Naive B cell (primary cell): ENCODE measurements at regions not wholly inside any gene's neighbourhood (a gene's known extent, or its start where the extent isn't known, plus 50 kb on each side); places are given as distances from the start of the nearest gene placed in this dataset.

ENCODE experiments used
- ATAC-seq, 2 donors: fragments of 150-1000 bp; cut with Tn5 transposase; 2 replicates each; pipeline ENCODE4 v1.10.0; 2021; ENCODE audit warnings: low read depth in 2 of 2, mild to moderate bottlenecking in 2 of 2, moderate library complexity in 2 of 2
- DNase-seq: peaks from one replicate; pipeline ENCODE4 v3.0.0; 2022
- H3K27ac Mint-ChIP-seq, 6 donors: one replicate each; pipeline ENCODE4 v1.8.0; 2020 to 2022; ENCODE audit warnings: mild to moderate bottlenecking in 6 of 6, mixed read lengths in 6 of 6, moderate library complexity in 5 of 6, inconsistent platforms in 2 of 6
- H3K27me3 Mint-ChIP-seq, 3 donors: one replicate each; pipeline ENCODE4 v1.8.0; 2021 to 2022; ENCODE audit warnings: mixed read lengths in 3 of 3, mild to moderate bottlenecking in 1 of 3
- H3K36me3 Mint-ChIP-seq, 2 donors: one replicate each; pipeline ENCODE4 v1.8.0; 2020 to 2022; ENCODE audit warnings: mixed read lengths in 2 of 2, inconsistent platforms in 1 of 2, mild to moderate bottlenecking in 1 of 2
- H3K4me1 Mint-ChIP-seq, 3 donors: one replicate each; pipeline ENCODE4 v1.8.0; 2020 to 2022; ENCODE audit warnings: mixed read lengths in 3 of 3, inconsistent platforms in 1 of 3, mild to moderate bottlenecking in 1 of 3, moderate library complexity in 1 of 3
- H3K4me3 Mint-ChIP-seq, 8 donors: one replicate each; pipeline ENCODE4 v1.8.0; 2020 to 2022; ENCODE audit warnings: mild to moderate bottlenecking in 8 of 8, mixed read lengths in 8 of 8, moderate library complexity in 8 of 8, inconsistent platforms in 2 of 8
- H3K9me3 Mint-ChIP-seq, 7 donors: one replicate each; pipeline ENCODE4 v1.8.0; 2020 to 2022; ENCODE audit warnings: mixed read lengths in 7 of 7, mild to moderate bottlenecking in 5 of 7, inconsistent platforms in 2 of 7, moderate library complexity in 1 of 7

- H3K4me1 Mint-ChIP-seq, result no peaks in the 10 kb centered on the region
- no peak overlapping the region for H3K27ac Mint-ChIP-seq
- H3K36me3 Mint-ChIP-seq, result no peaks in the 10 kb centered on the region
- H3K4me3 Mint-ChIP-seq, result no peak overlapping the region
- peaks cover 0 to 3% (median 1%) of the 10 kb centered on the region in 7 donors for H3K9me3 Mint-ChIP-seq
- ATAC-seq, result no peak
- DNase-seq, result no peak
- H3K27me3 Mint-ChIP-seq, result no peaks in the 10 kb centered on the region
These were observed 612.1 kb upstream of the CDH6 start for GRCh38 chr5:30581198-30581935.

- Mint-ChIP-seq H3K27me3 (no peaks in the 10 kb centered on the region), H3K36me3 (no peaks in the 10 kb centered on the region), H3K27ac (no peak overlapping the region), H3K4me3 (no peak overlapping the region), H3K4me1 (no peaks in the 10 kb centered on the region), H3K9me3 (peaks cover 0 to 12% (median 2%) of the 10 kb centered on the region in 7 donors)
- ATAC-seq (no peak), DNase-seq (no peak)
These were observed 618.7 kb upstream of the CDH6 start for GRCh38 chr5:30574761-30575160.

- DNase-seq (no peak), ATAC-seq (no peak)
- H3K27ac Mint-ChIP-seq, result no peak overlapping the region
- H3K4me1 Mint-ChIP-seq, result no peaks in the 10 kb centered on the region
- H3K36me3 Mint-ChIP-seq, result no peaks in the 10 kb centered on the region
- no peak overlapping the region for H3K4me3 Mint-ChIP-seq
- peaks cover 0 to 13% (median 2%) of the 10 kb centered on the region in 7 donors for H3K9me3 Mint-ChIP-seq
- H3K27me3 Mint-ChIP-seq, result no peaks in the 10 kb centered on the region
These were observed 621.2 kb upstream of the CDH6 start for GRCh38 chr5:30572279-30572678.

- no peak for DNase-seq
- H3K27ac Mint-ChIP-seq, result no peak overlapping the region
These were observed 631.7 kb upstream of the CDH6 start for GRCh38 chr5:30561771-30562170.

GRCh38 chr5:30551618-30552017 is 641.9 kb upstream of the CDH6 start:
- H3K36me3 Mint-ChIP-seq, result no peaks in the 10 kb centered on the region
- DNase-seq (no peak), ATAC-seq (no peak)
- no peaks in the 10 kb centered on the region for H3K27me3 Mint-ChIP-seq
- H3K9me3 Mint-ChIP-seq, result peaks cover 0 to 7% (median 4%) of the 10 kb centered on the region in 7 donors
- no peaks in the 10 kb centered on the region for H3K4me1 Mint-ChIP-seq
- no peak overlapping the region for H3K4me3 Mint-ChIP-seq
- no peak overlapping the region for H3K27ac Mint-ChIP-seq

More at GRCh38 chr5:30561771-30562170, 631.7 kb upstream of the CDH6 start:
- Mint-ChIP-seq H3K27me3 (no peaks in the 10 kb centered on the region), H3K4me3 (no peak overlapping the region), H3K4me1 (no peaks in the 10 kb centered on the region), H3K9me3 (peaks cover 0 to 6% (median 4%) of the 10 kb centered on the region in 7 donors), H3K36me3 (no peaks in the 10 kb centered on the region)
- ATAC-seq, result no peak

GRCh38 chr5:30548580-30549305 is 644.7 kb upstream of the CDH6 start:
- H3K9me3 Mint-ChIP-seq, result peaks cover 0 to 11% (median 4%) of the 10 kb centered on the region in 7 donors
- H3K27ac Mint-ChIP-seq, result no peak overlapping the region
- no peak overlapping the region for H3K4me3 Mint-ChIP-seq
- H3K36me3 Mint-ChIP-seq, result no peaks in the 10 kb centered on the region
- no peak for DNase-seq
- H3K4me1 Mint-ChIP-seq, result no peaks in the 10 kb centered on the region
- no peak for ATAC-seq
- H3K27me3 Mint-ChIP-seq, result no peaks in the 10 kb centered on the region

GRCh38 chr5:30540150-30540549 is 653.3 kb upstream of the CDH6 start:
- Mint-ChIP-seq H3K4me1 (no peaks in the 10 kb centered on the region), H3K27me3 (no peaks in the 10 kb centered on the region), H3K36me3 (no peaks in the 10 kb centered on the region), H3K27ac (no peak overlapping the region), H3K4me3 (no peak overlapping the region), H3K9me3 (peaks cover 3 to 20% (median 14%) of the 10 kb centered on the region in 7 donors)
- no peak for DNase-seq
- ATAC-seq, result no peak

- DNase-seq, result no peak
- H3K27ac Mint-ChIP-seq, result no peak overlapping the region
- H3K4me1 Mint-ChIP-seq, result no peaks in the 10 kb centered on the region
- no peaks in the 10 kb centered on the region for H3K27me3 Mint-ChIP-seq
- no peaks in the 10 kb centered on the region for H3K36me3 Mint-ChIP-seq
- H3K9me3 Mint-ChIP-seq, result peaks cover 3 to 18% (median 14%) of the 10 kb centered on the region in 7 donors
- no peak overlapping the region for H3K4me3 Mint-ChIP-seq
- no peak for ATAC-seq
These were observed 654.4 kb upstream of the CDH6 start for GRCh38 chr5:30539004-30539634.

- no peaks in the 10 kb centered on the region for H3K36me3 Mint-ChIP-seq
- H3K27ac Mint-ChIP-seq, result no peak overlapping the region
- no peak overlapping the region for H3K4me3 Mint-ChIP-seq
- no peak for ATAC-seq
- peaks cover 0 to 8% (median 0%) of the 10 kb centered on the region in 7 donors for H3K9me3 Mint-ChIP-seq
- H3K4me1 Mint-ChIP-seq, result no peaks in the 10 kb centered on the region
- no peaks in the 10 kb centered on the region for H3K27me3 Mint-ChIP-seq
- no peak for DNase-seq
These were observed 668.1 kb upstream of the CDH6 start for GRCh38 chr5:30525353-30525752.

GRCh38 chr5:30524428-30524827 is 669.1 kb upstream of the CDH6 start:
- Mint-ChIP-seq H3K9me3 (peaks cover 0 to 8% (median 0%) of the 10 kb centered on the region in 7 donors), H3K4me3 (no peak overlapping the region), H3K27me3 (no peaks in the 10 kb centered on the region), H3K27ac (peak overlapping the region in 1 of 6 donors; percentile 22), H3K4me1 (no peaks in the 10 kb centered on the region), H3K36me3 (no peaks in the 10 kb centered on the region)
- DNase-seq (no peak), ATAC-seq (no peak)

- Mint-ChIP-seq H3K4me1 (no peaks in the 10 kb centered on the region), H3K4me3 (no peak overlapping the region), H3K27me3 (no peaks in the 10 kb centered on the region), H3K9me3 (peaks cover 0 to 10% (median 3%) of the 10 kb centered on the region in 7 donors), H3K27ac (no peak overlapping the region), H3K36me3 (no peaks in the 10 kb centered on the region)
- DNase-seq (no peak), ATAC-seq (no peak)
These were observed 670.4 kb upstream of the CDH6 start for GRCh38 chr5:30523061-30523460.

- Mint-ChIP-seq H3K27me3 (no peaks in the 10 kb centered on the region), H3K4me1 (no peaks in the 10 kb centered on the region), H3K4me3 (no peak overlapping the region), H3K9me3 (peaks cover 0 to 17% (median 5%) of the 10 kb centered on the region in 7 donors), H3K27ac (no peak overlapping the region), H3K36me3 (no peaks in the 10 kb centered on the region)
- no peak for DNase-seq
- ATAC-seq, result no peak
These were observed 688.2 kb upstream of the CDH6 start for GRCh38 chr5:30505014-30505886.

- H3K36me3 Mint-ChIP-seq, result no peaks in the 10 kb centered on the region
- H3K4me3 Mint-ChIP-seq, result no peak overlapping the region
- ATAC-seq (no peak), DNase-seq (no peak)
- no peak overlapping the region for H3K27ac Mint-ChIP-seq
- H3K4me1 Mint-ChIP-seq, result no peaks in the 10 kb centered on the region
- H3K9me3 Mint-ChIP-seq, result peaks cover 0 to 10% (median 6%) of the 10 kb centered on the region in 7 donors
- no peaks in the 10 kb centered on the region for H3K27me3 Mint-ChIP-seq
These were observed 691.2 kb upstream of the CDH6 start for GRCh38 chr5:30502277-30502676.
